ENCODE measurements at regions not wholly inside any gene's neighbourhood (a gene's known extent, or its start where the extent isn't known, plus 50 kb on each side); places are given as distances from the start of the nearest gene placed in this dataset.

DNA sequence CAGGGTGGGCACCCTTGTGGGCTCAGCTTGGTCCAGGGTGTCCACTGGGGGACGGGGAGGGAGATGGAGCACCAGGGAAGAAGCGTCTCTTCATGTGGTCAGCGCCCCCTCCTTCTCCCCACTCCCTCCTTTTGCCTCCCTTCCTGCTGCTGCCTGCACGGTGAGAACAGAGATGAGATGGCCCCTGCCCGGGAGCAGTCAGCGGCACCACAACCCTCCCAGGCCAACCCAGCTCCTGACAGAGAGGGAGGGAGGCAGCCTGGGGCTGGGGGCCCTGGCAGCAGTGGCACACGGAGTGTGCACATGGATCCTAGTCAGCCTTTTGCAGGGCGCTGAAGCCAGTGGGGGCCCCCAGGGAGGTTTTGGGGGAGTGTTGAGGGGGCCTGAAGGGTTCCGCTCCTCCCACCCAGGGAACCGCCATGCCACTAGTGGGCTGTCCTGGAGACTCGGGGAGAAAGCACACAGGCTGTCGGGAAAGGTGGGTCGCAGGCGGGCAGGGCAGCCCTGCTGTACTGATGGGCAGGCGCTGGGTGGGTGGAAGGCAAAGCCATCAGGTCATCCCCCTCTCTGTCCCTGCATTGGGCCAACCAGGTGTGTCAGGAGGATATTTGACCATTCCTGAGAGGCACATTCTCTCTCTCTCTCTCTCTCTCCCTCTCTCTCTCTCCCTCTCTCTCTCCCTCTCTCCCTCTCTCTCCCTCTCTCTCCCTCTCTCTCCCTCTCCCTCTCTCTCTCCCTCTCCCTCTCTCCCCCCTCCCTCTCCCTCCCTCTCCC is 94.3 kb upstream of the BHLHE23 start:
- no peak for DNase-seq (ENCODE audit: low read depth in 2 of 2)

- no peak for DNase-seq (ENCODE audit: low read depth in 2 of 2)
Observed at GRCh38 chr20:63100174-63100925, 93.6 kb upstream of the BHLHE23 start.

DNA sequence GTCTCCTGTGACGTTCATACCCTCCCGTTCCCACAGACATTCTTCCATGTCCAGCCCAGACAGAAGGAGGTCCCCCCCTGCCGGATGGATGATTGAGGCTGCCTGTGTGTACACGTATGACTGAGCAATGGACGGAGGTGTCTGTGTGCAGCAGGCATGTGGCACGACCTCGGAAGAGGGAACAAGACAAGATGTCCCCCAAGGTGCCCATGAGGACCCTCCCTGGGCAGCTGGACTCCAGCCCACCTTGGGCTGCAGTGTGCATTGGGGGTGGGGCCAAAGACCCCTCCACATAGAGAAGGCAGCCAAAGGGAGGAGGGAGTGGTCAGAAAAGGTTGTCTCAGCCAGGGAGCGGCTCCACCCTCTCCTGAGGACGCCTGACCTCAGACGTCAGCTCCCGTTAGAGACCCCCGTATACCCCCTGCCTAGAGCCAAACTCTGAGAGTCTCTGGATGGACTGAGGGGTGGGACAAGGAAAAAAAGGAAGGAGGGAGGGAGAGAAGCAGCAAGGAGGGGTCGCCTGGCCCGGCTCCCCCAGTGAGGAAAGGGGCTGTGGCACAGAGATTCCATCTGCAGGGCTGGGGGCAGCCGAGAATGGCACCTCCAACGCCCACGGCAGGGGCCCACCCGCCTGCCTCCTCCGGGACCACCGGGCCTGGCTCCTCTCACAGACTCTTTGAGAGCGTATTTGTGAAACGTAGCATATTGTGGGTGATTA is 92.9 kb upstream of the BHLHE23 start:
- DNase-seq (ENCODE audit: low read depth in 2 of 2): no peak

DNA sequence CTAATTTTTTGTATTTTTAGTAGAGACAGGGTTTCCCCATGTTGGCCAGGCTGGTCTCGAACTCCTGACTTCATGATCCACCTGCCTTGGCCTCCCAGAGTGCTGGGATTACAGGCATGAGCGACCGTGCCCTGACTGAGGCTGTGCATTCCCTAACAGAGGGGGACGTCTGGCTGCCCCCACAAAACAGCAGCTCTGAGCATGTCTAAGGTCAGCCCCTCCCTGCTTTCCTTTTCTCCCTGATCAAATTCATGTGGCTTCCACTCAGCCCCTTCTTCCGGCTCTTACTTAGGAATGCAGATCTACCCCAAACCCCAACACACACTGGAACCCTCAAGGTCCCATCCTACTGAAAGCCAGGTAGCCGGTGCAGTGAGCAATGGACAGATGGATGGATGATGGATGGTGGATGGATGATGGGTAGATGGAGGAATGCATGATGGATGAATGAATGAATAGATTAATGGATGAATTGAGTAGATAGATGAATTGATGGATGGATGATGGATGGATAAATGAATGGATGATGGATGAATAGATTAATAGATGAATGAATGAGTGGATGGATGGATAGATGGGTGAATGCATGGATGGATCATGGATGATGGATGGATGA is 91.5 kb upstream of the BHLHE23 start:
- DNase-seq (ENCODE audit: low read depth in 2 of 2): no peak

DNA sequence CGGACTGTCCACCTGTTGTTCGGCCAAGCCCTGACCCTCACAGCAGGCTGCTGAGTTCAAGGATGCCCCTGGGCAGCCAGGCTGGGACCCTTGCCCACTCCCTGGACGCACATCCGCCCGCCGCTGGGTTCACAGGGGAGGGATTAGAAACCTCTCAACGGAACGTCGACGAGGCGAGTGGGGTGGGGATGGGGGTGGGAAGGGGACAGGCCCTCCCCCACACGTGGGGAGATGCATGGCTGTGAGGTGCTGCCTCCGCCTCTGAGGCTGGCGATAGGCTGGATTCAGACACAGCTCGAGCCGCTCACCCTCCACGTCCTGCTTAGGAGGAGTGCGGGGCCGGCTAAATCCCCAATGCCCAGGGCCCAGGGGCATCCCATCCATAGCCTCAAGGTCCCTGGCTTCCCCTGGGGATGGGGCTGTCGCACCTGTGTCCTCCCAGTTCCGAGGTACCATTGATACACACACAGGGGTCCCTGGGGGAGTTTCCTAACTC is 90.6 kb upstream of the BHLHE23 start:
- DNase-seq (ENCODE audit: low read depth in 2 of 2): no peak

DNA sequence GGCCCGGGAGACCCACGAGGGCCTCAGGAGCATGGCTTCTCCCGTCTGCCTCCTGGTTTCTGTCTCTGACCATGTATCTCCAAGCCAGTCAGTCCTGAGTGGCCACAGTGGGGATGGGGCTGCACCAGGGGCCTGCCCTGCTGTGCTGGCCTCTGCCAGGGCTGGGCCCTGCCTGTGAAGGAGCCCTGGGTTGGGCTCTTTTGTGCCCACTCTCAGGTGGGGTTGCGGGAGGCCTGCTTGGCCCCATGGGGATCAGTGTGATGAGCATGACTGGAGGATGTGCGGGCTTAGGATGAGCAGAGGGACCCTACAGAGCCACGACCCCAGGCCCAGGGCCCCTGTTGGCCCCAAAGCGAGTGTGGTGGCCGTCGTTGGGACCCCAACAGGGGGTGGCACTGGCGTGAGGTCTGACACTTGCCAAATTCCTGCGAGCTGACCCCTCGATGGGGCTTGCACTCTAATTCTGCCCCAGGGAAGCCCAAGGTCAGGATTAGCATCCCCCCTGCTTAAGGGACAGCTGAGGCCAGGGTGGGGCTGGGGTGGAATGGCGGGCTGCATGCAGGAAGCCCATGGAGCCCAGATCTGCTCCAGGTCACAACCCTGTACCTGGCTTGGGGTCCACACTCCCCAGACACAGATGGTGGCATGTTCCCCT is 90.0 kb upstream of the BHLHE23 start:
- DNase-seq (ENCODE audit: low read depth in 2 of 2): no peak

GRCh38 chr20:63095718-63096654 is 89.2 kb upstream of the BHLHE23 start:
- DNase-seq (ENCODE audit: low read depth in 2 of 2): no peak

DNA sequence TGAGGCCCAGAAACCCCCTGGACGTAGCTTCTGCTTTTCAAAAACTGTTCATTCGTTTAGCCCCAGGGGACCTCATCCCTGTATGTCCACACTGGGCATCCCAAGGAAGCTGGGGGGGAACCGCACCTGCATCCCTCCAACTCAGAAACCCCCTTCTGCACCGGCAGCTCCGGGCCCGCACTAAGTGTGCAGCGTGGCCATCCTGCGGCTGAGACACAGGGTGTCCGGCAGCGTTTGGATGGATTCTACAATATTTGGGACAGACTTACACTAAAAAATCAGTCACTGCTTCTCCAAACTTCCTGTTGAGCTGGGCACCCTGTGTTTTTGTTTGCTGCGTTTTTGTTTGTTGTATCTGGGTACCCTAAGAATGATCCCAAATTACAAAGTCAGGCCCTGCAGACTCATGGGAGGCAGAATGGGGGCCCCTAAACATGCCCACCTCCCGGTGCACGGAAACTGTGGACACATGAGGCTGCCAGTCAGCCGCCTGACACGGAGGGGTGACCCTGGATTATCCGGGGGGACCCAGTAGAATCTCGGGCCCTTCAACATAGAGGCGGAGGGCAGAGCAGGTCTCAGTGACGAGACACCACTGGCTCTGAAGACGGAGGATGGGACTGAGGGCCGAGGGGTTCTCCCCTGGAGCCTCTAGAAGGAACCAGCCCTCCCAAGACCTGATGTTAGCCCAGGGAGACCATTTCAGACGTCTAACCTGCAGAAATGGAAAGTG is 88.2 kb upstream of the BHLHE23 start:
- DNase-seq (ENCODE audit: low read depth in 2 of 2): no peak

DNA sequence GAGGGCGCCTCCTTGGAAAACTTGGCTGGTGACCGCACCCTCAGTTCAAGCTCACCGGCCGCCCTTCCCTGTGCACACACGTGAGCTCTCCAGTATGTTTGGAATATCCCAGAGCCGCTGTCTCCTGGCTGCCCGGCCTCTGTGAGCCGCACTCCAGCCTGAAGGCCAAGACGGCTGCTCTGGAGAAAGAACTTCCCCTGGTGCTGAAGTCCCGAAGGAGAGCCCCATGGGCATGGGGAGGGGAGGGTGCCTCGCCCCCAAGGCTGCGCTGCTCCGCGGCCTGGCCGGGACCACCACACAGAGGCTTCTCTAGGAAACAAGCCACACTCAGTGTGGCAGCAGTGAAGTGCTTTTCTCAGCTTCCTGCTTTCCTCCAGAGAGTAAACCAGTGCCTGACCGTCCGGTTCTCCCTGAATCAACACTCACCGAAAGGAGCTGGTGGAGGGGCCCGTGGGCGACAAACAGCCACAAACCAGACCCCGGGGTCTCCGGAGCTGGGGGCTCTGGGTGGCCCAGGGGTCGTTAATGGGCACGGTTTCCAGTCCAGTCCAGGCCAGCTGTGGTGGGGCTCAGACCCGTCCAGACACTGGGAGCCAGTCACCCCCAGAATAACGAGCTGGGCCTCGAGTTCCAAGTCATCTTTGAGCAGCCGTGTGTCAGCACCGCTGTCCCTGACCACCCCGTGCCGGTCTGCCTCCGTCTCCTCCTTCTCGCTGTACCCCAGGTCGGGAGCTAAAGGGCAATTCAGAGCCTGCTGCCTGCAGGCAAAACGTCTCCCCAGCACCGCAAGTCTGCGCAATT is 87.4 kb upstream of the BHLHE23 start:
- no peak for DNase-seq (ENCODE audit: low read depth in 2 of 2)

GRCh38 chr20:63092660-63093215 is 86.0 kb upstream of the BHLHE23 start:
- DNase-seq (ENCODE audit: low read depth in 2 of 2): no peak

- DNase-seq (ENCODE audit: low read depth in 2 of 2): no peak
Observed at GRCh38 chr20:63091901-63092659, 85.3 kb upstream of the BHLHE23 start.

- no peak for DNase-seq (ENCODE audit: low read depth in 2 of 2)
Observed at GRCh38 chr20:63090682-63091571, 84.2 kb upstream of the BHLHE23 start.

GRCh38 chr20:63090052-63090451 is 83.3 kb upstream of the BHLHE23 start:
- DNase-seq (ENCODE audit: low read depth in 2 of 2): no peak

- DNase-seq (ENCODE audit: low read depth in 2 of 2): no peak
Observed at GRCh38 chr20:63089051-63089907, 82.5 kb upstream of the BHLHE23 start.

DNA sequence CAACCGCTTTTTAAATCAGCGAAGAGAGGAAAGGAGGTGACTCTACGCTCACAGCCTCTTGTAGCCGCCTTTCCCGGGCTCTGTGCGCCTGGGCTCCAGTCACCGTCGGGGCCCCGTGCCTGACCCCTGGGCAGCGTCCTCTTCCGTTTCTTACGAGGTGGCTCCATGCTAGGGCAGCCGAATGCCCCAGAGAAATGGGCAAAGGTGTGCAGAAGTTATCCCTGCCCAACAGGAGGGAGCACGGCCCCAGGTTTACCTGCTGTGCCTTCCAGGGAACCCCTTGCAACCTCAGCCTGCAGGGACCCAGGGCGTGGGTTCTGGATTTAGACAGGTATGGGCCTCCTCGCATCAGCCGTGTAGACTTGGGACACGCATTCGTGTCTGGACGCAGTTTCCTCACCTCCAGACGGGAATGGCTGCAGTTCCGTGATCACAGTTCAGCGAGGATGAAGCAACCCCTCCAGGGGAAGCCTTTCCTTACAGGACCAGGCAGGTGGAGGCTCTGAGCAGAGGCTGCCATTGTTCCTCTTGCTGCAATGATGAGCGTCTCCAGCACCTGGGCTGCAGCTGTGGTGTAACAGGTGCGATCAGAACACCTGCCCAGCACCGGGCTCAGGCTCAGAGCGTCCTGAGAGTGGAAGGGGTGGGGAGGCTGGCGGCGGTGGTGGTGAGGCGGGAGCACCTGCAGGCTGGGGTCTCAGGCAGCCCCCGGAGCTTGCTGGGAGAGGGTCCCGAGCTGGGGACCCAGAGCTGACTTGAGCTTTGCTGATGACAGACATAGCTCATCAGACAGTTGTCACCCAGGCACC is 81.3 kb upstream of the BHLHE23 start:
- no peak for DNase-seq (ENCODE audit: low read depth in 2 of 2)
